ENCODE measurements at regions not wholly inside any gene's neighbourhood (a gene's known extent, or its start where the extent isn't known, plus 50 kb on each side); places are given as distances from the start of the nearest gene placed in this dataset.

GRCh38 chr4:32243926-32244325 is 1523.8 kb downstream of the PCDH7 start:
- DNase-seq (ENCODE audit: extremely low spot score, unreplicated experiment): no peak
- Mint-ChIP-seq H3K9me3 (no peaks in the 10 kb centered on the region), H3K27me3 (peaks cover 4% of the 10 kb centered on the region), H3K4me3 (no peak overlapping the region), H3K36me3 (no peaks in the 10 kb centered on the region), H3K27ac (no peak overlapping the region), H3K4me1 (ENCODE audit: unreplicated experiment) (no peaks in the 10 kb centered on the region)
- TF ChIP-seq CTCF (conservative IDR thresholded peaks at IDR 0.05): no peak

GRCh38 chr4:32249040-32249439 is 1528.9 kb downstream of the PCDH7 start:
- no peak overlapping the region for H3K4me3 Mint-ChIP-seq
- H3K4me1 Mint-ChIP-seq (ENCODE audit: unreplicated experiment): no peaks in the 10 kb centered on the region
- TF ChIP-seq CTCF (conservative IDR thresholded peaks at IDR 0.05): no peak
- no peak overlapping the region for H3K27ac Mint-ChIP-seq
- H3K9me3 Mint-ChIP-seq: no peaks in the 10 kb centered on the region
- no peaks in the 10 kb centered on the region for H3K36me3 Mint-ChIP-seq
- DNase-seq (ENCODE audit: extremely low spot score, unreplicated experiment): no peak
- H3K27me3 Mint-ChIP-seq: peaks cover 16% of the 10 kb centered on the region

- Mint-ChIP-seq H3K27ac (no peak overlapping the region), H3K27me3 (peaks cover 18% of the 10 kb centered on the region), H3K9me3 (no peaks in the 10 kb centered on the region), H3K4me1 (ENCODE audit: unreplicated experiment) (no peaks in the 10 kb centered on the region), H3K36me3 (no peaks in the 10 kb centered on the region), H3K4me3 (no peak overlapping the region)
- TF ChIP-seq CTCF (conservative IDR thresholded peaks at IDR 0.05): no peak
- no peak for DNase-seq (ENCODE audit: extremely low spot score, unreplicated experiment)
These were observed 1531.0 kb downstream of the PCDH7 start for GRCh38 chr4:32251126-32251525.

- Mint-ChIP-seq H3K4me3 (no peak overlapping the region), H3K27ac (no peak overlapping the region), H3K4me1 (ENCODE audit: unreplicated experiment) (no peaks in the 10 kb centered on the region), H3K36me3 (no peaks in the 10 kb centered on the region), H3K27me3 (peaks cover 18% of the 10 kb centered on the region), H3K9me3 (no peaks in the 10 kb centered on the region)
- no peak for DNase-seq (ENCODE audit: extremely low spot score, unreplicated experiment)
- TF ChIP-seq CTCF (conservative IDR thresholded peaks at IDR 0.05): no peak
These were observed 1531.8 kb downstream of the PCDH7 start for GRCh38 chr4:32251926-32252325.

GRCh38 chr4:32254216-32254615 is 1534.0 kb downstream of the PCDH7 start:
- Mint-ChIP-seq H3K27ac (no peak overlapping the region), H3K4me3 (no peak overlapping the region), H3K9me3 (no peaks in the 10 kb centered on the region), H3K4me1 (ENCODE audit: unreplicated experiment) (no peaks in the 10 kb centered on the region), H3K36me3 (no peaks in the 10 kb centered on the region), H3K27me3 (peaks cover 14% of the 10 kb centered on the region)
- no peak for TF ChIP-seq CTCF (conservative IDR thresholded peaks at IDR 0.05)
- no peak for DNase-seq (ENCODE audit: extremely low spot score, unreplicated experiment)

- Mint-ChIP-seq H3K36me3 (no peaks in the 10 kb centered on the region), H3K27me3 (peaks cover 3% of the 10 kb centered on the region), H3K4me1 (ENCODE audit: unreplicated experiment) (no peaks in the 10 kb centered on the region), H3K9me3 (no peaks in the 10 kb centered on the region), H3K27ac (no peak overlapping the region), H3K4me3 (no peak overlapping the region)
- no peak for TF ChIP-seq CTCF (conservative IDR thresholded peaks at IDR 0.05)
- DNase-seq (ENCODE audit: extremely low spot score, unreplicated experiment): no peak
These were observed 1538.8 kb downstream of the PCDH7 start for GRCh38 chr4:32258986-32259385.

Measured in type B pancreatic cell (in vitro differentiated cells).